Loucy (cell line): ENCODE measurements at regions not wholly inside any gene's neighbourhood (a gene's known extent, or its start where the extent isn't known, plus 50 kb on each side); places are given as distances from the start of the nearest gene placed in this dataset.

Experiments
- CTCF ChIP-seq: fragments of 200-600 bp; sonication (generic); conservative IDR thresholded peaks from 2 replicates; pipeline ENCODE4 v1.5.1; 2014; ENCODE audit warnings: mild to moderate bottlenecking, antibody characterized with exemption, low read length
- EZH2phosphoT487 ChIP-seq: fragments of 200-600 bp; IDR thresholded peaks from 2 replicates; pipeline ENCODE4 v1.6.1; 2018; ENCODE audit warnings: antibody characterized with exemption, mild to moderate bottlenecking, moderate library complexity, borderline replicate concordance

GRCh38 chr4:177611974-177612664 is 169.9 kb upstream of the AGA start:
- no peak for TF ChIP-seq CTCF
- no peak for TF ChIP-seq EZH2phosphoT487
